ENCODE measurements at regions not wholly inside any gene's neighbourhood (a gene's known extent, or its start where the extent isn't known, plus 50 kb on each side); places are given as distances from the start of the nearest gene placed in this dataset.
"Not testable (repeated sequence)": the region's sequence is repeated elsewhere in the genome, so short reads cannot be mapped to it uniquely, and the experiment has no call there.

GRCh38 chr3:191727338-191727737, 266.4 kb downstream of the PYDC2 start:
- TF ChIP-seq POLR2A (IDR thresholded peaks at IDR 0.05) (no peak), CTCF (IDR thresholded peaks at IDR 0.05) (no peak)
- no peak for DNase-seq
- Histone ChIP-seq H3K4me1 (no peaks in the 10 kb centered on the region), H3K27me3 (no peaks in the 10 kb centered on the region), H3K36me3 (no peaks in the 10 kb centered on the region), H3K4me3 (replicated peaks in 1 of 3) (no peak overlapping the region), H3K9me3 (no peaks in the 10 kb centered on the region), H3K27ac (no peak overlapping the region)
- intact Hi-C loops (cut with DNase I), result no loop called here
- 93% methylated on average over 1 of the region's 1 CpG for WGBS, 2 donors

GRCh38 chr3:191728186-191728585, 267.2 kb downstream of the PYDC2 start:
- no peak for DNase-seq
- Histone ChIP-seq H3K36me3 (no peaks in the 10 kb centered on the region), H3K27ac (no peak overlapping the region), H3K4me1 (no peaks in the 10 kb centered on the region), H3K4me3 (replicated peaks in 1 of 3) (no peak overlapping the region), H3K27me3 (no peaks in the 10 kb centered on the region), H3K9me3 (no peaks in the 10 kb centered on the region)
- no peak for TF ChIP-seq POLR2A (IDR thresholded peaks at IDR 0.05)
- no peak for TF ChIP-seq CTCF (IDR thresholded peaks at IDR 0.05)
- WGBS, 2 donors, result 93 to 95% methylated on average over 1 of the region's 1 CpG
- intact Hi-C loops (cut with DNase I), result no loop called here

- Histone ChIP-seq H3K4me3 (replicated peaks in 1 of 3) (no peak overlapping the region), H3K9me3 (no peaks in the 10 kb centered on the region), H3K27ac (no peak overlapping the region), H3K27me3 (no peaks in the 10 kb centered on the region), H3K4me1 (no peaks in the 10 kb centered on the region), H3K36me3 (no peaks in the 10 kb centered on the region)
- 50 to 67% methylated on average over 1 of the region's 1 CpG for WGBS, 2 donors
- intact Hi-C loops (cut with DNase I), result no loop called here
- DNase-seq, result no peak
- TF ChIP-seq CTCF (IDR thresholded peaks at IDR 0.05) (no peak), POLR2A (IDR thresholded peaks at IDR 0.05) (no peak)
Observed at GRCh38 chr3:191737742-191738141, 276.8 kb downstream of the PYDC2 start.

GRCh38 chr3:191740712-191741111, 279.7 kb downstream of the PYDC2 start:
- H3K27me3 ChIP-seq, result no peaks in the 10 kb centered on the region
- DNase-seq, result no peak
- no peaks in the 10 kb centered on the region for H3K36me3 ChIP-seq
- H3K4me1 ChIP-seq, result peaks cover 0 to 5% of the 10 kb centered on the region in 2 donors
- TF ChIP-seq CTCF (IDR thresholded peaks at IDR 0.05) (no peak), POLR2A (IDR thresholded peaks at IDR 0.05) (no peak)
- H3K4me3 ChIP-seq (replicated peaks in 1 of 3), result no peak overlapping the region
- H3K27ac ChIP-seq, result no peak overlapping the region
- no peaks in the 10 kb centered on the region for H3K9me3 ChIP-seq
- intact Hi-C loops (cut with DNase I), result no loop called here
- WGBS, 2 donors, result 79 to 92% methylated on average over 2 of the region's 2 CpGs

- DNase-seq; intact Hi-C loops (cut with DNase I); H3K36me3 ChIP-seq; H3K9me3 ChIP-seq; H3K4me1 ChIP-seq; H3K27ac ChIP-seq; H3K4me3 ChIP-seq (replicated peaks in 1 of 3); H3K27me3 ChIP-seq: not testable (repeated sequence)
- WGBS, 2 donors, result 89 to 91% methylated on average over 1 of the region's 1 CpG
Observed at GRCh38 chr3:191741847-191742350, 280.9 kb downstream of the PYDC2 start.

- TF ChIP-seq POLR2A (IDR thresholded peaks at IDR 0.05), result no peak
- no peak for TF ChIP-seq CTCF (IDR thresholded peaks at IDR 0.05)
- Histone ChIP-seq H3K36me3 (no peaks in the 10 kb centered on the region), H3K27me3 (no peaks in the 10 kb centered on the region), H3K4me3 (replicated peaks in 1 of 3) (no peak overlapping the region), H3K4me1 (peaks cover 0 to 5% of the 10 kb centered on the region in 2 donors), H3K27ac (no peak overlapping the region), H3K9me3 (no peaks in the 10 kb centered on the region)
- WGBS, 2 donors, result 89 to 94% methylated on average over 11 of the region's 11 CpGs
- no peak for DNase-seq
- intact Hi-C loops (cut with DNase I), result no loop called here
Observed at GRCh38 chr3:191743283-191743682, 282.3 kb downstream of the PYDC2 start.
